Left forelimb (tissue), 1 donor: ENCODE measurements at regions not wholly inside any gene's neighbourhood (a gene's known extent, or its start where the extent isn't known, plus 50 kb on each side); places are given as distances from the start of the nearest gene placed in this dataset.

Experiments used
- DNase-seq: peaks from one replicate; pipeline ENCODE4 v3.0.0-alpha.2; 2018; ENCODE audit warnings: low spot score

DNA sequence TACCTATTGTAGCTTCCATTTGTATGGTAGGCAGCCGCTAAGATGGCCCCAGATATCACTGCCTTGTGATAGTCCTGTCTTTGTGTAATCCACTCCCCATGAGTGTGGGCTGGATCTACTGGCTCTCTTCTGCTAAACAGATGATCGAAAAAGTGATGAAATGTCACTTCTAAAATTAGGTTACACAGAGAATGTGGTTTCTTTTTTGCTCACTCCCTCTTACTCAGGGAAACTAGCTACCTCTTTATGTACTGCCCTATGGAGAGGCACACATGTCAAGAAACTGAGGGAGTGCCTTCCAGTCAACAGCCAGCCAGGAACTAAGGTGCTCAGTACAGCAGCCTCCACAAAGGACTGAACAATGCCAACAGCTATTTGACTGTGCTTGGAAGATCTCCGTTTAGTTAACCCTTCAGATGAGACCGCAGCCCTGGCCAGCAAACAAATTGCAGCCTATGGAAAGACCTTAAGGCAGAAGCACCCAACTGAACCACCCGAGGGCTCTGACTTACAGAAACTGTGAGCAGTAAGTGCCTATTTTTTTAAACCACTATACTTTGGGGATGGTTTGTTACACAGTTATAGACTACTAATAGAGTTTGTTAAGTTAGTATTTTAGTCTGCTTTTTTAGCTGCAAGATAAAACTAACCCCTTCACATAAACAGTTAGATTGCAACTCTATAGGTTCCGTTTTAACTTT, 113.2 kb upstream of the MAF start:
- no peak for DNase-seq

DNA sequence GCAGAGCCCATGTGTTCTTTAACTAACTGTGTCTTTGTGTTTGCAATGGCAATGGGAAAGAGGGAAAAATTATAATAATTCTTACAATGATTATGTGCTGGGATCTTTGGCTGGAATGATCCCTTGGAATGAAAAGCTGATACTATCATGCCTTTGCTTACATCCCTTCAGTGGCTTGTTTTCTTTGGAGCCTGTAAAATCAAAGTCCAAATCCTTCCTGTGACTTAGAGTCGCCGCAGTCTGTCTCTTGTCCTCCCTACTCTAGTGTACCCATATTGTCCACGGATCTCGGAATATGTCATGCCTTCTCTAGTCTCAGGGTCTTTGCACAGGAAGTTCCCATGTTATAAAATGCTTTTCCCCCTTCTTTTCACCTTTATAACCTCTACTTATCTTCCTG, 111.7 kb upstream of the MAF start:
- DNase-seq, result no peak

GRCh38 chr16:79707876-79708275, 107.3 kb upstream of the MAF start:
- DNase-seq, result no peak

GRCh38 chr16:79703066-79703465, 102.5 kb upstream of the MAF start:
- DNase-seq, result no peak

DNA sequence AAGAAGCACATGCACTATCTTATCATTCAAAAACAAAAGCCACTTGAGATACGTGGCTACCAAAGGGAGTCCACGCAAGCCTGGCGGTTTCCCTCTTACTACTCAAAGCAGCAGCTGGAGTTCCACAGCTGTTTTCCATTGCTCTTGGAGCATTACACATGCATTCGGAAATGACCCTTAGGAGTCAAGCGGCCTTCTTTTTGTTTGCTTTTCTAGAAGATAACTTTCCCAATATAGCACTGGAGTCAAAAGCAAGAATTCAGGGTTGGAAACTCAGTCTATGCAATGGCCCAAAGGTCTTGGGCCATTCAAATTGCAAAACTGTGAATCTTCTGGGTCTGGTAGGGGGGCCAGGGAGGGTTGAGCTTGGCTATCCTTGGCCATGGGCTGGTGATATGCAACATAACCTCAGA, 97.8 kb upstream of the MAF start:
- no peak for DNase-seq

DNA sequence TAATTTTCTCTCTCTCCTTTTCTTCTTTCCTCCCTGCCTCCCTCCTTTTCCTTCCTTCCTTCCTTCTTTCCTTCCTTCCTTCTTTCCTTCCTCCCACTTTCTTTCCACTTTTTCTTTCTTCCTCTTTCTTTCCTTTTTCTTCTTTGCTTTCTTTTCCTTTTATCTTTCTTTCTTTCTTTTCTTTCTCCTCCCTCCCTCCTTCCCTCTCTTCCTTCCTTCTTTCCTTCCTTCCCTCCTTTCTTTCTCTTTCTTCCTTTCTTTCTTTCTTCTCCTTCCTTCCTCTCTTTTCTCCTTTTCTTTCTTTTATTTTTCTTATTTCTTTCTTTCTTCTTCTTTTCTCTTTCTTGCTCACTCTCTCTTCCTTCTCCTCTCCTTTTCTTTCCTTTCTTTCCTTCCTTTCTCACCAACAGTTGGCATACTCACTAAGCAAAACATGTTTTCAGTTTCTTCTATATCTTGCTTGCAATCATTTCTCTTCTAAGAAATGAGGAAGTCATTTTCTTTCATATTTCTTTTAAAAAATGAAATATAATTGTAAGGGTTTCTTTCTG, 97.1 kb upstream of the MAF start:
- no peak for DNase-seq

GRCh38 chr16:79691007-79691406, 90.5 kb upstream of the MAF start:
- no peak for DNase-seq

GRCh38 chr16:79690159-79690558, 89.6 kb upstream of the MAF start:
- no peak for DNase-seq

DNA sequence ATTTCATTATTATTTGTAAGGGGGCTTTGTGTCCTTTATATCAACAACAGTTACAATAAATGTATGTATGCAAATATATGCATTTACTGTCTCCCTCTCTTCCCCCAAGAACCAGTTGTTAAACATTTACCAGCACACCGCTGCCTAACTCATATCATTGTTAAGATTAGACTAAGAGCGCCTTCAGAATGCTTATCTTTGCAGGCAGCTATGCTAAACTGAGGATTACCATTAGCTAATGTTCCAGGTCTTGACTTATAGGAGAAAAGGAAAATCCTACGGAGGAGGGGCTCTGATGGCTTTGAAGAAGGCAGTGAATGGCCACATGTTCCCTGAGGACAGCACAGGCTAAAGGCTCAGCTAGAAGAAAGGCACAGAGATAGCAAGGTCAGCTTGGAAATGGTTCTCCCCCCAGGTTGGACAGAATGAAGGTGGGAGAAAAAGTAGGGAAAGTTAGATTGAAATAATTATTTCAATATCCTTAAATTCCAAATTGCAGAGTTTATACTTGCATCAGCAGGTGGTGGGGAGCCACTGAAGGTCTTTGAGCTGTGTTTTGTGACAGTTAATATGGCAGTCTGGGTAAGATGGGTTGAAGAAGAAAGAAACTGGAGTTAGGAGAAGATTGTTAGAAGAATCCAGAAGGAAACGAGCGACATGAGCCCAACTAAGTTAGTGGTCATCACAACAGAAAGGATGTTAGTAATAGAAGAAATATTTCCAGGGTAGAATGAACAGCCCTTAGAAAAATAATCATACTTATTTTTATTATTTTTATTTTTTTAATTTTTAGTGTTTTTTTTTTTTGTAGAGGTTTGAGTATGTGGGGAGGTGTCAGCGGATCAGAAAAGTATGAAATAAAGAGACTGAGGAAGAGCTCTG, 87.0 kb upstream of the MAF start:
- no peak for DNase-seq

DNA sequence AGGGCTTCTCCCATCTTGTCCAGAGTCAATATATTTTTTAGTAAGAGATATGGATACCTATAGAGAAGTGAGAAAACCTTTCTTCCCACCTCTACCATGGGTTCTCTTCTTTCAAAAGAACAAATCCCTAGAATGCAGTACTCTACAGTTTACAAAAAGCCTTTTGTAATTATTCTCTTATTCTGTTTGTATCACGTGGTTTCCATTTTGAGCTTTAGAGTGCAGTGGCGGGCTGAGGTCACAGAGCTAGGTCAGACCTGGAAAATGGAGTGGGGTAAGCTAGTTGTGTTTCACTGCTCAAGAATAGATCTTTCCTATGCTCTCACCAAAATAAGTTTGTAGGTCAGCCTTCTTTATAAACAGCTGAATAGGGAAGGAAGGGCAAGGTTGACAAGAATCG, 85.3 kb upstream of the MAF start:
- no peak for DNase-seq

DNA sequence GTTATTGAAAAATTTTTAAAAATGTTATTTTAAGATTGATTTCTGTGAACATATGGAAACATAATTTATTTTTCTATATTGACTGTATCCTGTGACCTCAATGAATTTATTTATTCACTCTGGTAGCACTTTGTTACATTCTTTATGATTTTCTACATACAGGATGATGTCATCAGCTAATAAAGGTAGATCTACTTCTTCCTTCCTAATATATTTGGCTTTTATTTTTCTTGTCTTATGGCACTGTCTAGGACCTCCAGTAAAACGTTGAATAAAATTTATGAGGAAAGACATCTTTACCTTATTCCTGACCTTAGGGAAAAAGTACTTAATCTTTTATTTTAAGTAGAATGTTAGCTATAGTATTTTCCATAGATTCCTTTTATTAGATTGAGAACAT, 78.8 kb upstream of the MAF start:
- DNase-seq, result no peak

GRCh38 chr16:79677799-79678530, 77.4 kb upstream of the MAF start:
- no peak for DNase-seq

DNA sequence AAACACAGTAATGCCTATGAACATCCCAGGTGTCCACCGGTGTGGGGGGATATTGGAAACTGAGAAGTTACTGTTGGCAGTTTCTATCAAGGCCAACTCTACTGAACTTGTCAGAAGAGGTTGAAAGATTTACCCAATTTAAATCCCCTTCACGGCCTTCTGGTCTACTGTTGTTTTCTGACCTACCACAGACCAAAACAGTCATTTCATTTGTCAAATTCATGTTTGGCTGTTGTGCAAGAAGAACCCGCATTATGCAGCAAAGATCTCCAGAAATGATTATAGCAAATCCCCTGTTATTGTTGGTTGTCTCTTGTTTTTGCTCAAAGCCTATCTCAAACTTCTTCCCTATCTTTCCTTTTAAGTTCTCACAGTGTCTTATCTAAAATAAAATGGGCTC, 73.1 kb upstream of the MAF start:
- DNase-seq, result no peak

DNA sequence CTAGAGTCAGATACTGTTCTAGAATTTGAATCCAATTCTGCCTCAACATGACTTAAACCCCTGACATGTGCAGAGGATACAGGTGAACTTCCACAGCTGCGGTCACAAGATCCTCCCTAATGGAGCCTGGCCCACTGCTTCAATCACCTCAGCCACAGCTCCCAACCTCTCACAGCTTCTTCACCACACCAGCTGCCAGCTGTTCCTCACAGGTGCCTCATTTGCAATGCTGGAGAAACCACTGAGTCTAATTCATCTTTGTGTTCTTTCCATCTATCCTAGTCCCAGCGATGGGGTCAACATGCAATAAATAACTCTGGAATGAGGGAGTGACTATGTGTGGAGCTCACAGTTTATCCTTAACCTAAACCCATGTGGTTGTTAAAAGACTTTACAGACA, 72.0 kb upstream of the MAF start:
- DNase-seq, result no peak

DNA sequence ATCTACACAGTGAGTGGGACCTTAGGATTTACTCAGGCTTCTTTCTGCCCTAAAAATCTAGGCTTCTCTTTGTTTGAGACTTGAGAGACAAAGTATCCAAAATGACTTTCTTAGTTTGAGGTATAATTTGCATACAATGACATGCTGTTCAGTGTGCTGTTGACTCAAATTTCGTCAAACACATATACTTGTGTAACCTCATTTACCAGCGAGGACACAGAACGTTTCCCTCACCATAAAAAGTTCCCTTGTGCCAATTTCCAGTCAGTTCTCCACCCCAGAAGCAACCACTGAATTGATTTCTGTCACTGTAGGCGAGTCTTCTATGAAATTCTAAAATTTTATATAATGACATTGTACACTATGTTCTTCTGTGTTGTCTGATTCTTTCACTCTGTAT, 68.0 kb upstream of the MAF start:
- no peak for DNase-seq

DNA sequence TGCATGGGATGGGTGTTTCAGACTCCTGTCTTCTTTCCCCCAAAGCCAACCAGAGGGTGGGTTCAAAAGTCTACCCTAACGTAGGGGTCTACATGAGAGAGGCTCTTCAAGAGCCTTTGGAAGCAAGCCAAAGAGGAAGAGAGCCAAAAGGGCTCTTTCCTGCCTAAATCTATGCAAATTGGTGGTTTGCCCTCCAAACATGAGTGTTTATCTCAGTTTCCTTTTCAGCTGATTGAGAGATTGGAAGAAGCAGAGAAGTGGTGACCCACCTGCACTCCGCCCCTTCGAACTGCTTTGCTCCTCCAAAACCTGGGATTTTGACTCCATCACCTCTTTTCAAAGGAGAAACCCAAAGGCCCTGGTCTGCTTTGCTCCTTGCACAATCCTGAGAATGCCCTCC, 65.4 kb upstream of the MAF start:
- no peak for DNase-seq

GRCh38 chr16:79664407-79664806, 63.9 kb upstream of the MAF start:
- no peak for DNase-seq

- DNase-seq, result no peak
These were observed 62.3 kb upstream of the MAF start for GRCh38 chr16:79662669-79663313.

DNA sequence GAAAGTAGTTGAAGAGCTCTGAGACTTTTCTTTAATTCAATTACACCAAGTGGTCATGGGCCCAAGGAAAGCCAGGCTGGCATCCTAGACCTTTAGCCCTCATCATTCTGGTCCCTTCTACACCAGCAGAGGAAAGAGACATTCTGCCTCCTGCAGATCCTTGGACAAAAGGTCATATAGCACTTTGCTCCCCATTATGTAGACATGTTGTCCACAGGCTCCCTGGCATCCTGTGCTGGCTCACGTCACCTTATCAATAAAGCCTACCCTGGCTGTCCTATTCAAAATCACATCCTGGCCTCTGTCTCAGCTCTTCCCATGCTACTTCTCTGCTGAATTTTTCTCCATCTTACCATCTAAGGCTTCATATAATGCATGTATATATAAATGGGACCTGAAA, 61.6 kb upstream of the MAF start:
- DNase-seq, result no peak

DNA sequence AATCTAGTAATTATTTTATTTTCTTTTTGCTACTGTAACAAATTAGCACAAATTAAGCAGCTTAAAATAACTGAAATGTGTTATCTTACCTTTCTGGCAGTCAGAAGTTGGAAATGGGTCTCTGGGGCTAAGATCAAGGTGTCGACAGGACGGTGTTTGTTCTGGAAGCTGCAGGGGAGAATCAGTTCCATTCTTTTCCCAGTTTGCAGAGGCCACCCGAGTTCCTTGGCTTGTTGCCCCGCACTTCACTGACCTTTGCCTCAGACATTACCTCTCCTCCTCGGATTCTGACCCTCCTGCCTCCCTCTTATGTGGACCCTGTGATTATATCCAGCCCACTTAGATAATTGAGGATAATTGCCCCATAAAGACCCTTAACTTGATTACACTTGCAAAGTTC, 61.0 kb upstream of the MAF start:
- DNase-seq, result no peak

- no peak for DNase-seq
These were observed 58.8 kb upstream of the MAF start for GRCh38 chr16:79659344-79659743.
